ENCODE measurements at regions not wholly inside any gene's neighbourhood (a gene's known extent, or its start where the extent isn't known, plus 50 kb on each side); places are given as distances from the start of the nearest gene placed in this dataset.

- TF ChIP-seq, protein P1, sequence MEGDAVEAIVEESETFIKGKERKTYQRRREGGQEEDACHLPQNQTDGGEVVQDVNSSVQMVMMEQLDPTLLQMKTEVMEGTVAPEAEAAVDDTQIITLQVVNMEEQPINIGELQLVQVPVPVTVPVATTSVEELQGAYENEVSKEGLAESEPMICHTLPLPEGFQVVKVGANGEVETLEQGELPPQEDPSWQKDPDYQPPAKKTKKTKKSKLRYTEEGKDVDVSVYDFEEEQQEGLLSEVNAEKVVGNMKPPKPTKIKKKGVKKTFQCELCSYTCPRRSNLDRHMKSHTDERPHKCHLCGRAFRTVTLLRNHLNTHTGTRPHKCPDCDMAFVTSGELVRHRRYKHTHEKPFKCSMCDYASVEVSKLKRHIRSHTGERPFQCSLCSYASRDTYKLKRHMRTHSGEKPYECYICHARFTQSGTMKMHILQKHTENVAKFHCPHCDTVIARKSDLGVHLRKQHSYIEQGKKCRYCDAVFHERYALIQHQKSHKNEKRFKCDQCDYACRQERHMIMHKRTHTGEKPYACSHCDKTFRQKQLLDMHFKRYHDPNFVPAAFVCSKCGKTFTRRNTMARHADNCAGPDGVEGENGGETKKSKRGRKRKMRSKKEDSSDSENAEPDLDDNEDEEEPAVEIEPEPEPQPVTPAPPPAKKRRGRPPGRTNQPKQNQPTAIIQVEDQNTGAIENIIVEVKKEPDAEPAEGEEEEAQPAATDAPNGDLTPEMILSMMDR (IDR thresholded peaks at IDR 0.05; ENCODE audit: low read depth, low read length, poor library complexity, severe bottlenecking) = no peak
- no peak for TF ChIP-seq EZH2phosphoT487 (IDR thresholded peaks at IDR 0.05; ENCODE audit: borderline replicate concordance, low read length)
These were observed 623.4 kb upstream of the NRG3 start for GRCh38 chr10:81251457-81252115.

All from DOHH2 (cell line).